WTC11 (cell line): ENCODE measurements at regions not wholly inside any gene's neighbourhood (a gene's known extent, or its start where the extent isn't known, plus 50 kb on each side); places are given as distances from the start of the nearest gene placed in this dataset.

Experiments
- CTCF ChIP-seq: fragments of 200-600 bp; IDR thresholded peaks from 2 replicates; pipeline ENCODE4 v1.8.0; 2022; ENCODE audit warnings: antibody characterized with exemption
- TCF7 ChIP-seq: sonication (generic); formaldehyde crosslinking; IDR thresholded peaks from 2 replicates; pipeline ENCODE4 v1.8.0; 2022; ENCODE audit warnings: mild to moderate bottlenecking, low read depth, missing genetic modification reagents, moderate library complexity
- TEAD4 ChIP-seq: sonication (generic); formaldehyde crosslinking; IDR thresholded peaks from 2 replicates; pipeline ENCODE4 v1.8.0; 2022; ENCODE audit warnings: mild to moderate bottlenecking, missing genetic modification reagents
- ZNF416 ChIP-seq: fragments of 250-450 bp; sonication (Bioruptor Pico); IDR thresholded peaks from 2 replicates; pipeline ENCODE4 v1.9.0; 2021; ENCODE audit warnings: mild to moderate bottlenecking, inconsistent platforms

- TF ChIP-seq TCF7 (CRISPR knock-in tag) (no peak), CTCF (no peak), TEAD4 (no peak), ZNF416 (no peak)
These were observed 88.6 kb downstream of the LIPG start for GRCh38 chr18:49650426-49650891.
